Right lobe of liver (tissue), 6 donors: ENCODE measurements at regions not wholly inside any gene's neighbourhood (a gene's known extent, or its start where the extent isn't known, plus 50 kb on each side); places are given as distances from the start of the nearest gene placed in this dataset.

ENCODE experiments used
- ATAC-seq, 4 donors: fragments of 200-7000 bp; cut with Tn5 transposase; one replicate each; pipeline ENCODE4 v1.9.1; 2020; ENCODE audit warnings: mild to moderate bottlenecking in 4 of 4, moderate library complexity in 4 of 4
- DNase-seq, 3 donors: peaks; one replicate each; pipeline ENCODE4 v3.0.0-alpha.2; 2020
- H3K27ac ChIP-seq, 3 donors: fragments of 200-600 bp; one replicate each; pipeline ENCODE4 v1.8.0; 2022
- H3K27me3 ChIP-seq, 2 donors: fragments of 200-600 bp; one replicate each; pipeline ENCODE4 v1.8.0; 2022
- H3K36me3 ChIP-seq, 4 donors: fragments of 200-600 bp; sonication (generic) in 1 of 4; one replicate each; pipeline versions ENCODE4 v1.5.1 to v1.8.0; 2017 to 2022; ENCODE audit warnings: control low read depth in 1 of 4
- H3K4me1 ChIP-seq, 4 donors: fragments of 200-600 bp; sonication (generic) in 1 of 4; one replicate each; pipeline versions ENCODE4 v1.5.1 to v1.8.0; 2017 to 2022; ENCODE audit warnings: control low read depth in 1 of 4
- H3K4me3 ChIP-seq, 3 donors: fragments of 200-600 bp; one replicate each; pipeline ENCODE4 v1.8.0; 2022
- H3K9me3 ChIP-seq, 4 donors: fragments of 200-600 bp; sonication (generic) in 1 of 4; one replicate each; pipeline versions ENCODE4 v1.5.1 to v1.8.0; 2017 to 2022; ENCODE audit warnings: control low read depth in 1 of 4
- POLR2A ChIP-seq: fragments of 450-650 bp; IDR thresholded peaks from one replicate; pipeline ENCODE4 v1.6.1; 2017; ENCODE audit warnings: antibody characterized with exemption, mild to moderate bottlenecking
- WGBS: methylation state at CpG from one replicate; pipeline ENCODE4 v1.1.6; 2018; ENCODE audit warnings: low coverage, low lambda C conversion rate; ENCODE audit not compliant: insufficient coverage; ENCODE audit errors: missing lambda C conversion rate; 5-methylcytosine and 5-hydroxymethylcytosine counted together
- intact Hi-C, 2 donors: fragments of 100-400 bp; cut with DNase I; formaldehyde crosslinking; loops; one replicate each; pipeline versions ENCODE4 v1.11.2 to v1.14.1; 2022
- TF ChIP-seq, protein P1 (sequence below), 4 donors: fragments of 200-600 bp in 3 of 4; fragments of 450-650 bp in 1 of 4; IDR thresholded peaks; one replicate each; pipeline versions ENCODE4 v1.5.1 to v1.8.0; 2016 to 2022; ENCODE audit warnings: antibody characterized with exemption in 4 of 4, mild to moderate bottlenecking in 2 of 4
- donor health status: DM: no; HTN: yes; CAD: no.
- donor health status: DM: no; HTN: no; CAD: no.
- donor health status: DM: no; HTN: no; CAD: no.
- donor health status: DM: no; HTN: yes; CAD: no.
- donor health status: DM: no; HTN: yes; CAD: no.

DNA sequence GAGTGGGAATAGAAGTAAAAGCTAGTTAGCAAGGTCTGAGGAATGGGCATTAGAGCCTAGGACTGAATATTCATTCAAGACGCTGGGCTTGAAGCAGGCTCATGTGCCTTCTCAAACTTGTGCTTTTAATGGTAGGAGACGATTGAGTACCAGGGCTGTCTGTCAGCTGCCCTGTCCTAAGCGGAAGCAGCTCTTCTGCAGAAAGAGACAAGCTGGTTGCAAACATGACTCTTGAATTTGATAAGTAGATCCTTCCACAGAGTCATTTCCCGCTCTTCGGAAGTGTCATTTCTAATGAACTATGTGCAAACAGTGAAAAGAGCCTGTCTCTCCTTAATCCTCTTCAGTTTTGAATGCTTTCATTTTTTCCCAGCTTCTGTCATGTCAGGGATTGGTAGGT, 176.4 kb downstream of the TFAP2B start:
- no peaks in the 10 kb centered on the region for H3K36me3 ChIP-seq
- TF ChIP-seq, protein P1, sequence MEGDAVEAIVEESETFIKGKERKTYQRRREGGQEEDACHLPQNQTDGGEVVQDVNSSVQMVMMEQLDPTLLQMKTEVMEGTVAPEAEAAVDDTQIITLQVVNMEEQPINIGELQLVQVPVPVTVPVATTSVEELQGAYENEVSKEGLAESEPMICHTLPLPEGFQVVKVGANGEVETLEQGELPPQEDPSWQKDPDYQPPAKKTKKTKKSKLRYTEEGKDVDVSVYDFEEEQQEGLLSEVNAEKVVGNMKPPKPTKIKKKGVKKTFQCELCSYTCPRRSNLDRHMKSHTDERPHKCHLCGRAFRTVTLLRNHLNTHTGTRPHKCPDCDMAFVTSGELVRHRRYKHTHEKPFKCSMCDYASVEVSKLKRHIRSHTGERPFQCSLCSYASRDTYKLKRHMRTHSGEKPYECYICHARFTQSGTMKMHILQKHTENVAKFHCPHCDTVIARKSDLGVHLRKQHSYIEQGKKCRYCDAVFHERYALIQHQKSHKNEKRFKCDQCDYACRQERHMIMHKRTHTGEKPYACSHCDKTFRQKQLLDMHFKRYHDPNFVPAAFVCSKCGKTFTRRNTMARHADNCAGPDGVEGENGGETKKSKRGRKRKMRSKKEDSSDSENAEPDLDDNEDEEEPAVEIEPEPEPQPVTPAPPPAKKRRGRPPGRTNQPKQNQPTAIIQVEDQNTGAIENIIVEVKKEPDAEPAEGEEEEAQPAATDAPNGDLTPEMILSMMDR (IDR thresholded peaks at IDR 0.05): no peak
- WGBS: 87% methylated on average over 5 of the region's 5 CpGs
- H3K9me3 ChIP-seq: no peaks in the 10 kb centered on the region
- intact Hi-C loops: no loop called here
- no peak overlapping the region for H3K27ac ChIP-seq
- no peaks in the 10 kb centered on the region for H3K4me1 ChIP-seq
- DNase-seq (no peak), ATAC-seq (no peak)
- H3K4me3 ChIP-seq: no peak overlapping the region
- no peaks in the 10 kb centered on the region for H3K27me3 ChIP-seq

DNA sequence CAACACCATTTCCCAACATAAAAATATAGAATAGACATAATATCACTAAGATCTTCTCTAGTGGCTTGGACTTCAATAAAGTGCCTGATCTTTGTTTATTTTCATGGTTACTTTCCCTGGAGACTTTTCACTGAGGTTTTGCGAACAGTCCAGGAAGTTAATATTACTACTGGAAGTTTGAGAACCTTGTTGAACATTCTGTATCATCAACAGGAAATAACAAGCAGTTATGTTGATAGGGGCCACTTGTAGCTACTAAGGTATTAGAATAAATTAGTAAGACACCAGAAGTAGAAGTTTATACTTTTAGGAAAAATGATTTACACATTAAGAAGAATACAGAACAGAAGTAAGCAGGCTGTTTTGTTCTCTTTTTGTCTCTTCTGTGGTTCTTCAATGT, 180.2 kb downstream of the TFAP2B start:
- Histone ChIP-seq H3K36me3 (no peaks in the 10 kb centered on the region), H3K4me1 (no peaks in the 10 kb centered on the region), H3K27ac (no peak overlapping the region), H3K9me3 (no peaks in the 10 kb centered on the region), H3K4me3 (no peak overlapping the region), H3K27me3 (no peaks in the 10 kb centered on the region)
- WGBS: 53% methylated on average over 1 of the region's 1 CpG
- intact Hi-C loops: no loop called here
- DNase-seq: no peak
- TF ChIP-seq, protein P1 (IDR thresholded peaks at IDR 0.05): no peak
- no peak for TF ChIP-seq POLR2A
- peak in 1 of 4 donors; percentile 36 for ATAC-seq

DNA sequence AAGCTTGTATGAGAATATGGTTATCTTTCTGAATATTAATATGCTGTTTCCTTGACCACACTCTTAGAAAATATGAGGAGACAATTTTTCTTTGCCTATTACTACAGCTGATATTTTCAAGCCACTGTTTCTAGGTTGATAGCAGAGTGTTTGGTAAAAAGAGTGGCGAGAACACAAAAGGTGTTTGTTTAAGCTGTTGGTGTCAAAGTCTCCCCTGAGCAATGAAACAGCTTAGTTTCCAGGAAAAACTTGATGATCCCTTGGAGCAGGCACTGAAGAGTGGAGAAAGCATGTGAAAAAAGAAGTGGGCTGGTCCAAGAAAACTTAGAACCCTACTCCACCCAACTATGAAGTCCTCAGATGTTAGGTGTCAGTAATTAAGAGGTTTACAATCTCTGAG, 182.7 kb downstream of the TFAP2B start:
- intact Hi-C loops: no loop called here
- no peaks in the 10 kb centered on the region for H3K9me3 ChIP-seq
- H3K4me1 ChIP-seq: no peaks in the 10 kb centered on the region
- ATAC-seq (peak; percentile 64 to 68 (median 66)), DNase-seq (no peak)
- no peaks in the 10 kb centered on the region for H3K36me3 ChIP-seq
- H3K27me3 ChIP-seq: no peaks in the 10 kb centered on the region
- TF ChIP-seq, protein P1 (IDR thresholded peaks at IDR 0.05): no peak
- no peak for TF ChIP-seq POLR2A
- H3K4me3 ChIP-seq: no peak overlapping the region
- WGBS: 47% methylated on average over 1 of the region's 1 CpG
- H3K27ac ChIP-seq: no peak overlapping the region

DNA sequence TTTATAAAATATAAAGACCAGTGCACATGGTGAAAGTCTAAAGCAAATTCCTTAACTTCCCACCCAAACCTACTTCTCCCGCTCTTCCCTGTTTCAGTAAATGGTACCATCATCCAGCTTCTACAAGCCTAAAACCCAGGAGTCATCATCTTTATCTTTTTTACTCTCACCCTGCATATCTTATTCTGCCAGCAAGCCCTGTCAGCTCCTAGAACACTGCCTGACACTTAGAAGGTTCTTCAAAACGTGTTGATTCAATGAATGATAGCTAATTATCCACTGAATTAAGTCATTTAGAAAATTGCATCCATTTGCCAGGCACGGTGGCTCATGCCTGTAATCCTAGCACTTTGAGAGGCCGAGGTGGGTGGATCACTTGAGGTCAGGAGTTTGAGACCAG, 185.7 kb downstream of the TFAP2B start:
- no peak for DNase-seq
- Histone ChIP-seq H3K9me3 (no peaks in the 10 kb centered on the region), H3K27me3 (no peaks in the 10 kb centered on the region), H3K4me3 (no peak overlapping the region), H3K36me3 (no peaks in the 10 kb centered on the region), H3K4me1 (no peaks in the 10 kb centered on the region), H3K27ac (no peak overlapping the region)
- no peak for ATAC-seq
- no peak for TF ChIP-seq POLR2A
- TF ChIP-seq, protein P1 (IDR thresholded peaks at IDR 0.05): no peak
- WGBS: 64% methylated on average over 4 of the region's 4 CpGs
- intact Hi-C loops: no loop called here

DNA sequence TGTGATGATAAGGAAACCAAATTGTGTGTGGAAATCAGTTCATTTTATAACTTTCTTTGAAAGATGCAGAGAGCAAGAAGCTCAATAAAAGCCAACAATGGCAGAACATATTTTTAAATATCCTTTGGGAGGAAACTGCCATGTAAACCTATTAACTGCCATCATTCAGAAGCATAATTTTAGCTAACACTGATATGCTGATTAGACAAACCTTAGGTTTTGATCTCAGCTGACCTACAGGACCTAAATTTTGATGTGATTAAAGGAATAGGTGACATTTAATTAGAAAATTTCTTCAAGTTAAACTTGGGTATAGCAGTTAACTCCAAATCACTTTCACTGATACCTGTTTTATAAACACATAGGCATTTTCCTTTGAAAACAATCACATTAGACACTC, 187.1 kb downstream of the TFAP2B start:
- no peak overlapping the region for H3K4me3 ChIP-seq
- no peaks in the 10 kb centered on the region for H3K4me1 ChIP-seq
- ATAC-seq (no peak), DNase-seq (no peak)
- no peak overlapping the region for H3K27ac ChIP-seq
- no peaks in the 10 kb centered on the region for H3K9me3 ChIP-seq
- H3K36me3 ChIP-seq: no peaks in the 10 kb centered on the region
- intact Hi-C loops: no loop called here
- TF ChIP-seq POLR2A: no peak
- TF ChIP-seq, protein P1 (IDR thresholded peaks at IDR 0.05): no peak
- no peaks in the 10 kb centered on the region for H3K27me3 ChIP-seq
